Nephron progenitor cell (in vitro differentiated cells): ENCODE measurements at regions not wholly inside any gene's neighbourhood (a gene's known extent, or its start where the extent isn't known, plus 50 kb on each side); places are given as distances from the start of the nearest gene placed in this dataset.

ENCODE experiments used
- DNase-seq: peaks from one replicate; pipeline ENCODE4 v3.0.0; 2021
- H3K27ac Mint-ChIP-seq: 2 replicates; pipeline ENCODE4 v1.8.0; 2021; ENCODE audit warnings: mild to moderate bottlenecking, moderate library complexity, mixed read lengths
- H3K27me3 Mint-ChIP-seq: 2 replicates; pipeline ENCODE4 v1.8.0; 2021; ENCODE audit warnings: mild to moderate bottlenecking, low read depth, mixed read lengths; ENCODE audit not compliant: poor library complexity
- H3K36me3 Mint-ChIP-seq: 2 replicates; pipeline ENCODE4 v1.8.0; 2021; ENCODE audit warnings: low read depth, mixed read lengths
- H3K4me1 Mint-ChIP-seq: 2 replicates; pipeline ENCODE4 v1.8.0; 2021; ENCODE audit warnings: mixed read lengths
- H3K4me3 Mint-ChIP-seq: 2 replicates; pipeline ENCODE4 v1.8.0; 2021; ENCODE audit warnings: mild to moderate bottlenecking, moderate library complexity, mixed read lengths
- H3K9me3 Mint-ChIP-seq: 2 replicates; pipeline ENCODE4 v1.8.0; 2021; ENCODE audit warnings: mild to moderate bottlenecking, moderate library complexity, mixed read lengths
- CTCF ChIP-seq: fragments of 200-600 bp; sonication (generic); IDR thresholded peaks from 2 replicates; pipeline ENCODE4 v1.5.0; 2021; ENCODE audit warnings: antibody characterized with exemption

GRCh38 chr5:4229414-4230292 is 634.0 kb downstream of the IRX1 start:
- DNase-seq, result no peak
- Mint-ChIP-seq H3K4me1 (peaks cover 56% of the 10 kb centered on the region), H3K9me3 (peaks cover 23% of the 10 kb centered on the region), H3K27ac (no peak overlapping the region), H3K27me3 (peaks cover 6% of the 10 kb centered on the region), H3K36me3 (peaks cover 12% of the 10 kb centered on the region), H3K4me3 (no peak overlapping the region)
- no peak for TF ChIP-seq CTCF

- Mint-ChIP-seq H3K27ac (peak overlapping the region; percentile 95), H3K4me3 (peak overlapping the region; percentile 32), H3K36me3 (peaks cover 16% of the 10 kb centered on the region), H3K27me3 (peaks cover 6% of the 10 kb centered on the region), H3K4me1 (peaks cover 56% of the 10 kb centered on the region), H3K9me3 (peaks cover 31% of the 10 kb centered on the region)
- no peak for TF ChIP-seq CTCF
- peak; percentile 29 for DNase-seq
Observed at GRCh38 chr5:4230471-4230785, 634.8 kb downstream of the IRX1 start.

- peak overlapping the region; percentile 95 for H3K27ac Mint-ChIP-seq
- peak overlapping the region; percentile 47 for H3K4me3 Mint-ChIP-seq
- DNase-seq, result peak; percentile 54
- H3K9me3 Mint-ChIP-seq, result peaks cover 33% of the 10 kb centered on the region
- peaks cover 56% of the 10 kb centered on the region for H3K4me1 Mint-ChIP-seq
- H3K36me3 Mint-ChIP-seq, result peaks cover 16% of the 10 kb centered on the region
- peaks cover 6% of the 10 kb centered on the region for H3K27me3 Mint-ChIP-seq
- no peak for TF ChIP-seq CTCF
Observed at GRCh38 chr5:4230786-4231641, 635.4 kb downstream of the IRX1 start.

- Mint-ChIP-seq H3K9me3 (peaks cover 38% of the 10 kb centered on the region), H3K4me1 (peaks cover 56% of the 10 kb centered on the region), H3K27ac (no peak overlapping the region), H3K36me3 (peaks cover 16% of the 10 kb centered on the region), H3K4me3 (no peak overlapping the region), H3K27me3 (peaks cover 3% of the 10 kb centered on the region)
- TF ChIP-seq CTCF, result no peak
- DNase-seq, result no peak
Observed at GRCh38 chr5:4232084-4232483, 636.5 kb downstream of the IRX1 start.

- Mint-ChIP-seq H3K27me3 (peaks cover 3% of the 10 kb centered on the region), H3K4me1 (peaks cover 47% of the 10 kb centered on the region), H3K27ac (no peak overlapping the region), H3K36me3 (peaks cover 16% of the 10 kb centered on the region), H3K4me3 (no peak overlapping the region), H3K9me3 (peaks cover 42% of the 10 kb centered on the region)
- no peak for TF ChIP-seq CTCF
- no peak for DNase-seq
Observed at GRCh38 chr5:4233671-4234070, 638.0 kb downstream of the IRX1 start.
